ENCODE measurements at regions not wholly inside any gene's neighbourhood (a gene's known extent, or its start where the extent isn't known, plus 50 kb on each side); places are given as distances from the start of the nearest gene placed in this dataset.

GRCh38 chr1:219310181-219310728, 136.6 kb downstream of the LYPLAL1 start:
- no peak for DNase-seq
- TF ChIP-seq CTCF (IDR thresholded peaks at IDR 0.05 in 4 of 5, conservative IDR thresholded peaks at IDR 0.05 in 1 of 5) = no peak
- TF ChIP-seq POLR2A (IDR thresholded peaks at IDR 0.05) = no peak
- in situ Hi-C loops (cut with MboI; ENCODE audit: low sequenced_read_pairs in 4 of 4) = no loop called here
- H3K36me3 ChIP-seq = no peaks in the 10 kb centered on the region
- H3K4me3 ChIP-seq = no peak overlapping the region
- no peaks in the 10 kb centered on the region for H3K4me1 ChIP-seq
- no peak overlapping the region for H3K27ac ChIP-seq
- no peak for ATAC-seq
- no peaks in the 10 kb centered on the region for H3K9me3 ChIP-seq
- intact Hi-C loops (cut with DNase I; ENCODE audit: low total_unique reads) = no loop called here
- H3K27me3 ChIP-seq = no peaks in the 10 kb centered on the region

GRCh38 chr1:219308367-219308766, 134.7 kb downstream of the LYPLAL1 start:
- no peak overlapping the region for H3K4me3 ChIP-seq
- H3K36me3 ChIP-seq = no peaks in the 10 kb centered on the region
- H3K27ac ChIP-seq = no peak overlapping the region
- DNase-seq (no peak), ATAC-seq (no peak)
- intact Hi-C loops (cut with DNase I; ENCODE audit: low total_unique reads) = no loop called here
- peaks cover 0 to 5% of the 10 kb centered on the region in 2 donors for H3K4me1 ChIP-seq
- TF ChIP-seq POLR2A (IDR thresholded peaks at IDR 0.05) = no peak
- no peak for TF ChIP-seq CTCF (IDR thresholded peaks at IDR 0.05 in 4 of 5, conservative IDR thresholded peaks at IDR 0.05 in 1 of 5)
- H3K27me3 ChIP-seq = no peaks in the 10 kb centered on the region
- H3K9me3 ChIP-seq = no peaks in the 10 kb centered on the region
- in situ Hi-C loops (cut with MboI; ENCODE audit: low sequenced_read_pairs in 4 of 4) = no loop called here

GRCh38 chr1:219304227-219305226, 130.8 kb downstream of the LYPLAL1 start:
- no peak for DNase-seq
- intact Hi-C loops (cut with DNase I; ENCODE audit: low total_unique reads) = no loop called here

GRCh38 chr1:219302697-219303096, 129.0 kb downstream of the LYPLAL1 start:
- in situ Hi-C loops (cut with MboI; ENCODE audit: low sequenced_read_pairs in 4 of 4) (no loop called here), intact Hi-C loops (cut with DNase I; ENCODE audit: low total_unique reads) (no loop called here)
- no peak for TF ChIP-seq CTCF (IDR thresholded peaks at IDR 0.05 in 4 of 5, conservative IDR thresholded peaks at IDR 0.05 in 1 of 5)
- TF ChIP-seq POLR2A (IDR thresholded peaks at IDR 0.05) = no peak
- H3K27ac ChIP-seq = no peak overlapping the region
- H3K4me3 ChIP-seq = no peak overlapping the region
- peaks cover 4 to 5% of the 10 kb centered on the region in 2 donors for H3K4me1 ChIP-seq
- H3K36me3 ChIP-seq = no peaks in the 10 kb centered on the region
- DNase-seq = no peak
- ATAC-seq = no peak
- H3K9me3 ChIP-seq = no peaks in the 10 kb centered on the region
- no peaks in the 10 kb centered on the region for H3K27me3 ChIP-seq

More at GRCh38 chr1:219304227-219305226, 130.8 kb downstream of the LYPLAL1 start:
- Histone ChIP-seq H3K9me3 (no peaks in the 10 kb centered on the region), H3K36me3 (no peaks in the 10 kb centered on the region), H3K4me3 (no peak overlapping the region), H3K4me1 (peaks cover 1 to 5% of the 10 kb centered on the region in 2 donors), H3K27me3 (no peaks in the 10 kb centered on the region), H3K27ac (no peak overlapping the region)
- TF ChIP-seq CTCF (IDR thresholded peaks at IDR 0.05 in 4 of 5, conservative IDR thresholded peaks at IDR 0.05 in 1 of 5) (no peak), POLR2A (IDR thresholded peaks at IDR 0.05) (no peak)
- no peak for ATAC-seq
- in situ Hi-C loops (cut with MboI; ENCODE audit: low sequenced_read_pairs in 4 of 4) = no loop called here
